ENCODE measurements at regions not wholly inside any gene's neighbourhood (a gene's known extent, or its start where the extent isn't known, plus 50 kb on each side); places are given as distances from the start of the nearest gene placed in this dataset.
"Not testable (repeated sequence)": the region's sequence is repeated elsewhere in the genome, so short reads cannot be mapped to it uniquely, and the experiment has no call there.

- DNase-seq (ENCODE audit: extremely low spot score) = no peak
- CTCF ChIA-PET = no interaction called here
- TF ChIP-seq CTCF (IDR thresholded peaks at IDR 0.05; ENCODE audit: control extremely low read depth, extremely low read depth, low read depth, missing control alignments) = no peak
- POLR2A ChIA-PET = no interaction called here
These were observed 500.0 kb downstream of the TYW1 start for GRCh38 chr7:67496589-67496988.

GRCh38 chr7:67497914-67498313, 501.3 kb downstream of the TYW1 start:
- CTCF ChIA-PET; DNase-seq (ENCODE audit: extremely low spot score); POLR2A ChIA-PET: not testable (repeated sequence)

- DNase-seq (ENCODE audit: extremely low spot score) = no peak
- POLR2A ChIA-PET = no interaction called here
- no peak for TF ChIP-seq CTCF (IDR thresholded peaks at IDR 0.05; ENCODE audit: control extremely low read depth, extremely low read depth, low read depth, missing control alignments)
- CTCF ChIA-PET = interaction anchor here (1.3 kb wide), 1 partner anchor 20 kb away, joined by 3 read pairs; no protein-coding TSS in a partner anchor
These were observed 506.3 kb downstream of the TYW1 start for GRCh38 chr7:67502929-67503328.

- DNase-seq (ENCODE audit: extremely low spot score) = no peak
- CTCF ChIA-PET = interaction anchor here (0.7 kb wide), 1 partner anchor 21 kb away, joined by 3 read pairs; no protein-coding TSS in a partner anchor
- POLR2A ChIA-PET = no interaction called here
- TF ChIP-seq CTCF (IDR thresholded peaks at IDR 0.05; ENCODE audit: control extremely low read depth, extremely low read depth, low read depth, missing control alignments) = no peak
These were observed 508.8 kb downstream of the TYW1 start for GRCh38 chr7:67505449-67505848.

GRCh38 chr7:67512481-67512880, 515.8 kb downstream of the TYW1 start:
- CTCF ChIA-PET = interaction anchor here (1.0 kb wide), 2 partner anchors 9 to 11 kb away, joined by 3 read pairs; no protein-coding TSS in a partner anchor
- no peak for DNase-seq (ENCODE audit: extremely low spot score)
- TF ChIP-seq CTCF (IDR thresholded peaks at IDR 0.05; ENCODE audit: control extremely low read depth, extremely low read depth, low read depth, missing control alignments) = no peak
- POLR2A ChIA-PET = no interaction called here

- ChIA-PET POLR2A (no interaction called here), CTCF (interaction anchor here (0.7 kb wide), 1 partner anchor 140 kb away, joined by 4 read pairs; no protein-coding TSS in a partner anchor)
- TF ChIP-seq CTCF (IDR thresholded peaks at IDR 0.05; ENCODE audit: control extremely low read depth, extremely low read depth, low read depth, missing control alignments) = no peak
- no peak for DNase-seq (ENCODE audit: extremely low spot score)
These were observed 521.9 kb downstream of the TYW1 start for GRCh38 chr7:67518580-67518979.

GRCh38 chr7:67519171-67519570, 522.5 kb downstream of the TYW1 start:
- no peak for DNase-seq (ENCODE audit: extremely low spot score)
- CTCF ChIA-PET = no interaction called here
- POLR2A ChIA-PET = no interaction called here
- TF ChIP-seq CTCF (IDR thresholded peaks at IDR 0.05; ENCODE audit: control extremely low read depth, extremely low read depth, low read depth, missing control alignments) = no peak
